H7 (cell line): ENCODE measurements at regions not wholly inside any gene's neighbourhood (a gene's known extent, or its start where the extent isn't known, plus 50 kb on each side); places are given as distances from the start of the nearest gene placed in this dataset.

Experiments used
- DNase-seq: peaks from one replicate; pipeline ENCODE4 v3.0.0; 2012
- H3K27me3 ChIP-seq: 2 replicates; pipeline ENCODE4 v1.6.0; 2011; ENCODE audit warnings: mild to moderate bottlenecking, low read length; ENCODE audit not compliant: control insufficient read depth, insufficient read depth
- H3K36me3 ChIP-seq: replicated peaks from 2 replicates; pipeline ENCODE4 v1.5.1; 2011; ENCODE audit warnings: low read length; ENCODE audit not compliant: control insufficient read depth, insufficient read depth
- H3K4me3 ChIP-seq: 2 replicates; pipeline ENCODE4 v1.5.1; 2011; ENCODE audit warnings: low read depth, mild to moderate bottlenecking, control low read depth, low read length, moderate library complexity; ENCODE audit not compliant: insufficient read depth

GRCh38 chr13:50082426-50083281 lies 67.4 kb downstream of the KCNRG start:
- H3K4me3 ChIP-seq, result peak overlapping the region; percentile 87
- peak; percentile 62 for DNase-seq
- peaks cover 4% of the 10 kb centered on the region; the same call in 1 of the 2 replicates for H3K27me3 ChIP-seq
- no peaks in the 10 kb centered on the region for H3K36me3 ChIP-seq

- Histone ChIP-seq H3K27me3 (no peaks in the 10 kb centered on the region; the same call in 1 of the 2 replicates), H3K36me3 (no peaks in the 10 kb centered on the region), H3K4me3 (no peak overlapping the region)
- DNase-seq, result peak; percentile 33
These were observed 69.8 kb downstream of the KCNRG start for GRCh38 chr13:50085063-50085462.

- no peak overlapping the region for H3K4me3 ChIP-seq
- no peaks in the 10 kb centered on the region for H3K36me3 ChIP-seq
- H3K27me3 ChIP-seq, result no peaks in the 10 kb centered on the region
- DNase-seq, result no peak
These were observed 74.4 kb downstream of the KCNRG start for GRCh38 chr13:50089633-50090032.

- no peak for DNase-seq
- no peaks in the 10 kb centered on the region for H3K36me3 ChIP-seq
These were observed 75.0 kb downstream of the KCNRG start for GRCh38 chr13:50090211-50090610.

GRCh38 chr13:50094615-50095293 lies 79.5 kb downstream of the KCNRG start:
- DNase-seq, result no peak

More at GRCh38 chr13:50090211-50090610, 75.0 kb downstream of the KCNRG start:
- H3K27me3 ChIP-seq, result no peaks in the 10 kb centered on the region
- H3K4me3 ChIP-seq, result no peak overlapping the region

DNA sequence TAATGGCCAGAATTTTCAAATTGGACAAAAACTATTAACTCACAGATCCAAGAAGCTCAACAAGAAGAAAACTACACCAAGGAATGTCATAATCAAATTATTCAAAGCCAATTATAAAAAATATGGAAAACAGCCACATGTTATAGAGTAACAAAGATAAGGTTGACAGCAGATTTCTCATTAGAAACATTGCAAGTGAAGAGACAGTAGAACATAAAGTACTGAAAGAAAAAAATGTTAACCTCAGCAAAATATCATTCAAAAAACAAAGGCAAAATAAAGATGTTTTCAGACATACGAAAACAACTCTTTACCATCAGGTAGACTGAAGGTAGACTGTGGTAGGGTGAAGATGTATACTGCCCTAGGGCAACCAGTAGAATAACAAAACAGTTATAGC lies 83.4 kb downstream of the KCNRG start:
- no peak overlapping the region for H3K4me3 ChIP-seq
- no peaks in the 10 kb centered on the region; the same call in 1 of the 2 replicates for H3K36me3 ChIP-seq
- H3K27me3 ChIP-seq, result no peaks in the 10 kb centered on the region
- DNase-seq, result no peak

More at GRCh38 chr13:50094615-50095293, 79.5 kb downstream of the KCNRG start:
- Histone ChIP-seq H3K36me3 (no peaks in the 10 kb centered on the region; the same call in 1 of the 2 replicates), H3K27me3 (no peaks in the 10 kb centered on the region), H3K4me3 (no peak overlapping the region)

GRCh38 chr13:50099473-50099872 lies 84.2 kb downstream of the KCNRG start:
- DNase-seq, result no peak
- no peaks in the 10 kb centered on the region; the same call in 1 of the 2 replicates for H3K36me3 ChIP-seq
- no peaks in the 10 kb centered on the region for H3K27me3 ChIP-seq
- no peak overlapping the region for H3K4me3 ChIP-seq

DNA sequence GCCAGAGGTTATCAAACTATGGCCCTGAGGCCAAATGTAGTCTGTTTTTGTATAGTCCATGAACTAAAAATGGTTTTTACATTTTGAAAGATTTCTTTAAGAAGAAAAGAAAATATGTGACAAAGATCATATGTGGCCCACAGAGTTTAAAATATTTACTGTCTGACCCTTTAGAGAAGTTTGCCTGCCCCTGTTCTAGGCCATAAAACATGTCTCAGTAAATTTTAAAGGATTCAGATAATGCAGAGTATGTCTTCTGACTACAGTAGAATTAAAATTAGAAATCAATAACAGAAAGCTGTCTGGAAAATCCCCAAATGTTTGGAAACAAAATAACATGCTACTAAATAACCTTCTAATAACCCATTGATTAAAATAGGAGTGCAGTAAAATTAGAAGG lies 86.3 kb downstream of the KCNRG start:
- DNase-seq, result no peak
- no peaks in the 10 kb centered on the region; the same call in 1 of the 2 replicates for H3K36me3 ChIP-seq
- no peaks in the 10 kb centered on the region for H3K27me3 ChIP-seq
- H3K4me3 ChIP-seq, result no peak overlapping the region

DNA sequence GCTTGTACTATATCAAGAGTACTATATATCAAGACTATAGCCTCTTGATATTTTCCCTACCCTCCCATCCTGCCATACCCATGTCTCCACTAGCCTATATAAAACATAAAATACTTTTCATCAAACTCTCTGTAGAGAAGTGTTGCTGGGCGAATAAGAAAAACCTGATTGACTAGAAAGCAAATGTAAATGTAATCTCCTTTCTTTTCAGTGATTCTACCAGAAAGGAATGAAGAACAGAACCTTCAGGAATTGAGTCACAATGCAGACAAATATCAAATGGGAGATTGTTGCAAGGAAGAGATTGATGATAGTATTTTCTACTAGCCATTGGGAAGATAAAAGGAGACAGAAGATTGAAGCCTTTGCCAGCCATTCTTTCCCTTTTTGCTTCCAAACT lies 89.2 kb downstream of the KCNRG start:
- Histone ChIP-seq H3K4me3 (no peak overlapping the region), H3K36me3 (no peaks in the 10 kb centered on the region), H3K27me3 (no peaks in the 10 kb centered on the region)
- DNase-seq, result no peak

DNA sequence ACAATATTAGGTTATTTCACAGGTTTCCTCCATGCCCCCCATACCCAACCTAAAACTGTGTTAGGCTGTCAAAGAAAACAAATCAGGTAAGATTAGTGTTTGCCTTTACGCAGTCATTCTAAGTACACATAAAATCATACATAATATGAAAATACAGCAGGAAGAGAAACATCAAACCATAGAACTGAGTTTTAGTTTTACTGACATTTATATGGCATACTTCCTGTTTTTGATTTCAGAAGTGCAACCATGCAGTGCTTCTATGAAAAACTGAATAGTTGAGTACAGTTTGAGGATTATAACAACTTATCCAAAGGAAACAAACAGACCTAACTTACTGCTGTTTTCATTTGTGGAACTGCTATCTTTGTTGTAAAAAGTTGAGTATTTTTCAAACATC lies 91.3 kb downstream of the KCNRG start:
- DNase-seq, result no peak
- Histone ChIP-seq H3K27me3 (no peaks in the 10 kb centered on the region), H3K4me3 (no peak overlapping the region), H3K36me3 (no peaks in the 10 kb centered on the region)

DNA sequence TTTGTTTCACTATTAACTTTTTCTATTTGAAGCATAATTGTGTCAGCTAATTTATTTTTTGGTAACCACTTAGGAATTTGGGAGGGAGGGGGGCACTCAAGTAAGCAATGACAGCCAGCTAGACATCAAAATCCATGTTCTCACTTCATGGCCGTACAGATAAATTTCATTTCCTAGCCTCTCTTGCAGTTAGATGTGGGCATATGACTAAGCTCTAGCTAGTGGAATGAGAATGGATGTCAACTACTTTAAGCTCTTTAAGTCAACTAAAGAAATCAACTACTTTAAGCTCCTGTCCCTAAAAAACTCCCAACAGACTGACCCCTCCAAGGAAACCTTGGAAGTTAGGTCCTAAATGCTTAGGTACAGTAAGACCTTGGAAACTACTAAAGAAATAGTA lies 92.0 kb downstream of the KCNRG start:
- no peaks in the 10 kb centered on the region for H3K36me3 ChIP-seq
- no peak overlapping the region for H3K4me3 ChIP-seq
- H3K27me3 ChIP-seq, result no peaks in the 10 kb centered on the region
- DNase-seq, result no peak

DNA sequence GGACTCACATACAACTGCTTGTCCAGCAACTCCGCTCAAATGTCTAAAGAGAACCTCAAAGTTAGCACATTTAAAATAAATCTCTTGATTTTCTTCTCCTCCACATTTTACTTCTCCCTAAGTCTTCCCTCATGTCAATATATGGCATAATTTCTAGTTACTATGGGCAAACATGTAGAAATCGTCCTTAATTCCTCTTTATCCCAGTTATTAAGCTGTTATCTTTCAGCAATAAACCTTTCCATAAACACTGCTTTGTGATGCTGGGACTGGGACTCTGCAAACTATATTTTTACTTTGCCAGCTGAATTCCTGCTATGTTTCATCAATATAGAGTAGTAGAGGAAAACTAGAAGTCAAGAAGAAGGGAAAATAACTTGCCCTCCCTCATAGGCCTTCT lies 99.7 kb downstream of the KCNRG start:
- Histone ChIP-seq H3K27me3 (no peaks in the 10 kb centered on the region), H3K36me3 (no peaks in the 10 kb centered on the region), H3K4me3 (no peak overlapping the region)
- DNase-seq, result no peak

DNA sequence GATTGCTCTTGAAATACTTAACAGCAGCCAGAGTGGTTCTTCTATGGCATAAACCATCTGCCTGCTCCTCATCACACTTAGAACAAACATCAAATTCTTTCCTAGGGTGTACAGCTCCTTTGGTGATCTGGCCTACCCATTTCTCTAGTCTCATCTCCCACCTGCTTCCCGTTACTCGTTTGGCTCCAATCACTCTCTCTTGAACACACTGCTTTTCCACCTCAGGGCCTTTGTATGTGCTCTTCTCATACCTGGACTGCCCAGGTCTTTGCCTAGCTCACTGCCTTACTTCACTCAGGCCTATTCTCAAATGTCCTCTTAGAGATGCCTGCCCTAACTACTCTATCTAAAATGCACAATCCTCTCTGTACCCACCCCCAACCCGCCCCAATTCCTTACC lies 100.5 kb downstream of the KCNRG start:
- Histone ChIP-seq H3K4me3 (no peak overlapping the region), H3K36me3 (no peaks in the 10 kb centered on the region), H3K27me3 (peaks cover 7% of the 10 kb centered on the region)
- DNase-seq, result no peak

DNA sequence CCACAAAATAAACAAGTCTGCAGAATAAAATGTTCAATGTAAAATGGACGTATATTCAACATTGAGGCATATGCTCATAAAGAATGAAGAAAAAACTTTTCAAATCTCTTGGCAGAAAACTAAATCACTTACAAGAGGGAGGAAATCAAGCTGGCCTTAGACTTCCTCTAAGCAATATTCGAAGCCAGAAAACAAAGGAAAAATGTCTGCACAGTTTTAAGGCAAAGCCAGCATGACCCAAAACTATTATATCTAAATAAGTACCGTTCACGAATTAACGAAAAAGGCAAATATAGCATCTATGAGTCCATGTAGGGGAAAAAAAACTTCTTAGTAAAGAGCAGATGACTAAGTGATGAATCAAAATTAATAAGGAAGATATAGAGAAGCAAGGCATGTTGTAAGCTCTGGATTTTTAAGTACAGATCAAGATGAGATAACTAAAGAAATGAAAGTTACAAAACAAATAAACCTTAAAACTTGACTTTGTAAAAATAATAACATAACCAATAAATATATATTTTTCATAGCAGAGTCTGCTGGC lies 101.3 kb downstream of the KCNRG start:
- Histone ChIP-seq H3K27me3 (peaks cover 15% of the 10 kb centered on the region), H3K4me3 (no peak overlapping the region), H3K36me3 (no peaks in the 10 kb centered on the region)
- no peak for DNase-seq

DNA sequence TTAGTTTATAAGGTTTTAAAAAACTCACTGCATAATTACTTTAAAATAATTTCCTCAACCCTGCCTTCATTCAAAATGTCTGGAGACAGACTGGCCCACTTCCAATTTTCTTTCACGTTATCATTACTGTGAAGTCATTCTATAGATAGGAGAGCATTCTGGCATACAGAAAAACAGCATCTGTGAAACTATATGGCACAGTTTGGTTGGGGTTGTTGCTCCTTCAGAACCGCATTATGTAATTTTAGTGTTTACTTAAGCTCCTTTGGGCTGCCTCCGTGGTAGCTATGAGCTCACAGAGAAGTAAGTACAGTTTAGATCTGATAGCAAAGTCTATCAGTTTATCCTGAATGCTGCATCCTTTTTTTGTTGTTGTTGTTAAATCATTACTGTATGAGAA lies 104.3 kb downstream of the KCNRG start:
- H3K27me3 ChIP-seq, result peaks cover 39% of the 10 kb centered on the region
- no peaks in the 10 kb centered on the region for H3K36me3 ChIP-seq
- H3K4me3 ChIP-seq, result no peak overlapping the region
- DNase-seq, result no peak
